ENCODE measurements at regions not wholly inside any gene's neighbourhood (a gene's known extent, or its start where the extent isn't known, plus 50 kb on each side); places are given as distances from the start of the nearest gene placed in this dataset.

- DNase-seq (ENCODE audit: extremely low read depth in 1 of 4, low spot score in 3 of 4) (no peak), FAIRE-seq (no peak), ATAC-seq (no peak)
- Histone ChIP-seq H3K79me2 (ENCODE audit: control insufficient read depth, insufficient read depth, low read length) (no peaks in the 10 kb centered on the region), H3K27ac (ENCODE audit: extremely low read depth, low read depth, low read length) (no peak overlapping the region), H3K9me3 (replicated peaks; ENCODE audit: control insufficient read depth, insufficient read depth, low read depth, low read length) (0 out of 2 replicates have a peak, but pooled peaks cover 2% of the 10 kb centered on the region), H2AFZ (ENCODE audit: low read depth, low read length) (no peak overlapping the region), H3K9me1 (ENCODE audit: control insufficient read depth, insufficient read depth, low read length) (no peaks in the 10 kb centered on the region), H3K9ac (ENCODE audit: insufficient read depth in 1 of 2, low read depth in 2 of 2, low read length in 2 of 2) (no peak overlapping the region), H3K27me3 (ENCODE audit: control insufficient read depth in 2 of 2, insufficient read depth in 2 of 2, low read length in 2 of 2) (no peaks in the 10 kb centered on the region), H3K36me3 (ENCODE audit: control insufficient read depth, insufficient read depth, low read length) (no peaks in the 10 kb centered on the region), H3K4me3 (no peak overlapping the region), H4K20me1 (replicated peaks; ENCODE audit: control insufficient read depth, insufficient read depth, low read length) (no peaks in the 10 kb centered on the region), H3K4me1 (replicated peaks in 1 of 2; ENCODE audit: control insufficient read depth in 2 of 2, insufficient read depth in 2 of 2, low read length in 2 of 2) (no peaks in the 10 kb centered on the region), H3K4me2 (ENCODE audit: insufficient read depth, low read length) (no peak overlapping the region)
- whole genome bisulfite sequencing (ENCODE audit: insufficient coverage, low coverage, missing lambda C conversion rate), result 0% methylated on average over 1 of the region's 1 CpG
- no TSS peak for BruUV-seq (replicated peaks)
- TF ChIP-seq ZNF140 (CRISPR knock-in tag; IDR thresholded peaks at IDR 0.05) (no peak), SMARCA5 (IDR thresholded peaks at IDR 0.05) (no peak), FOXP4 (CRISPR knock-in tag; IDR thresholded peaks at IDR 0.05; ENCODE audit: borderline replicate concordance) (no peak), HDAC1 (IDR thresholded peaks at IDR 0.05) (no peak)
- intact Hi-C loops (cut with micrococcal nuclease) (no loop called here), in situ Hi-C loops (cut with MboI) (no loop called here)
- ChIA-PET CTCF (ENCODE audit: low intra/inter-chr PET ratio) (no interaction called here), POLR2A (no interaction called here)
Measured at GRCh38 chr16:52603015-52603414, 56.1 kb upstream of the TOX3 start.
